ES-I3 (cell line): ENCODE measurements at regions not wholly inside any gene's neighbourhood (a gene's known extent, or its start where the extent isn't known, plus 50 kb on each side); places are given as distances from the start of the nearest gene placed in this dataset.

ENCODE experiments used
- H3K36me3 ChIP-seq: 2 replicates; pipeline ENCODE4 v1.6.1; 2013; ENCODE audit warnings: mild to moderate bottlenecking, low read length, control low read depth, moderate library complexity; ENCODE audit not compliant: insufficient read depth
- H3K4me1 ChIP-seq: 2 replicates; pipeline ENCODE4 v1.6.1; 2013; ENCODE audit warnings: mild to moderate bottlenecking, control low read depth, low read length; ENCODE audit not compliant: insufficient read depth
- H3K9ac ChIP-seq: 2 replicates; pipeline ENCODE4 v1.6.1; 2013; ENCODE audit warnings: low read depth, mild to moderate bottlenecking, low read length, moderate library complexity
- H3K9me3 ChIP-seq: 2 replicates; pipeline ENCODE4 v1.6.1; 2013; ENCODE audit warnings: mild to moderate bottlenecking, low read length, moderate library complexity; ENCODE audit not compliant: control insufficient read depth, insufficient read depth

DNA sequence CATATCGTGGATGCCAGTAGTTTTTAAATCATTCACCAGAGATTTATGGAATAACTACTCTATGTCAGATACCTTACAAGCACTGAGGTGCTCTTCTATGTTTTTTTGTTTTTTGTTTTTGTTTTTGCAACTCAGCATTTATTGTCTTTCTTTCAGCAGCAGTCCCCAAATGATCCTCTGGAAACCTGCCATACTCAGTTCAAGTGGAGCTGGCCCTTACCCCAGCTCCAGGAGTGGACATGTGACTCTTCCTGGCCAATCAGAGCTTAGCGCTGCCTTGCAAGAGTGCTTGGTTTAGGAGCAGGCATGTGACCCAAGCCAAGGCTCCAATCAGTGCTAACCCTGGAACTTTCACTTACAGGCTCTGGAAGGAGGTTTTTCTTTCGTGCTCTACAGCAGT, 356.6 kb upstream of the ZMIZ1 start:
- Histone ChIP-seq H3K4me1 (no peaks in the 10 kb centered on the region), H3K36me3 (no peaks in the 10 kb centered on the region), H3K9ac (no peak overlapping the region), H3K9me3 (no peaks in the 10 kb centered on the region)

DNA sequence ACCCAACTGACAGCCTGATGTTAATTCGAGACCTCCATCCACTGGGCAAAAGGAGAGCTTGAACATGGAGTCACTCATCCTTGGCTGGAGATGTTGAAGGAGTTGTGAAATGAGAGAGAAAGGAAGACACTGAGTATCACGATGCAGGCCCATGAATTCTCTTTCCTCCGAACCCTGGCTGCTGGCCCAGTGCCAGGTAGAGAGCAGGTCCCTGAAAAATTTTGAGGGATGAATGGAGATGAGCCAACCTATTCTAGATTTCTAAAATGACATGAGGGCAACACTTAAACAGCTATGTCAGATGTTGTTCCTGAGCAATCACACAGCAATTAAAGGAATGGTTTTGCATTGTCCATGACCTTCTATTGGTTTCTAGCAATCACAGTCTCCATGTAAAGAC, 355.1 kb upstream of the ZMIZ1 start:
- H3K9me3 ChIP-seq = no peaks in the 10 kb centered on the region
- no peaks in the 10 kb centered on the region for H3K36me3 ChIP-seq
- H3K9ac ChIP-seq = no peak overlapping the region
- H3K4me1 ChIP-seq = peaks cover 3% of the 10 kb centered on the region; the same call in 1 of the 2 replicates

DNA sequence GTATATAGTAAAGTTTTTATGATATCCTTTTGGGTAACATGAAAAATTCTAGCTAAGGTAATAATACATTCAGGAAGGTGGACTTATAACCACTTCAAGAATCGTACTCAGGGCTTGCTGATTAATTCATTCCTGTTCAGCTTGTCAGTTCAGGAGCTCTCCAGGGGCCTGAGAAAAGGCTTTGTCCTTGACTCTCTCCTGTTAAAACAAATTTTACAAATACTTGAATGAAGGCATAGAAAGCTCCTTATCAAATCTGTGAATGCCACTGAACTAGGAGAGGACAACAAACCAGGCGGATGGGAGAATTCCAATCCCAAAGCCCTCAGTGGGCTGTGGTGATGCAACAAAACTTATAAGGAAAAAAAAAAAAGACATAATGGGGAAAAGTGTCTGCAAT, 354.5 kb upstream of the ZMIZ1 start:
- H3K36me3 ChIP-seq = no peaks in the 10 kb centered on the region
- H3K9ac ChIP-seq = no peak overlapping the region
- peaks cover 3% of the 10 kb centered on the region; the same call in 1 of the 2 replicates for H3K4me1 ChIP-seq
- H3K9me3 ChIP-seq = no peaks in the 10 kb centered on the region

DNA sequence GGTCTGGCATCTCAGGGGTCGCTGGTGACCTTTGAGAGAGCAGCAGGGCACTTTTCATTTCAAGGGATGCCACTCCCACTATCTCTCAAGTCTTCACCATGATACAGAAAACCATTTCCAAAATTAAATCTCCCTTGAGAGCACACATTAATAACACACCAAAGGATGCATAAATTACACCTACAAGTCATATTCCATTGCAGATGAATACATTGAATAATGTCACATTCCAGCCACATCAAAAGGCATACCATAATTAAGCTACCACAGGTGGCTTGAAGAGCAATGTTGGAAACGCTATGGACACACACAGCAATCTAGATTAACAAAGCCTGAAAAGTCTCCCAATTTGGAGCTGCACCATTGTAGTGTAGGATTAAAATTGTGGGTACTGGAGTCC, 353.3 kb upstream of the ZMIZ1 start:
- no peak overlapping the region for H3K9ac ChIP-seq
- H3K36me3 ChIP-seq = no peaks in the 10 kb centered on the region
- no peaks in the 10 kb centered on the region for H3K9me3 ChIP-seq
- H3K4me1 ChIP-seq = peaks cover 3% of the 10 kb centered on the region; the same call in 1 of the 2 replicates

DNA sequence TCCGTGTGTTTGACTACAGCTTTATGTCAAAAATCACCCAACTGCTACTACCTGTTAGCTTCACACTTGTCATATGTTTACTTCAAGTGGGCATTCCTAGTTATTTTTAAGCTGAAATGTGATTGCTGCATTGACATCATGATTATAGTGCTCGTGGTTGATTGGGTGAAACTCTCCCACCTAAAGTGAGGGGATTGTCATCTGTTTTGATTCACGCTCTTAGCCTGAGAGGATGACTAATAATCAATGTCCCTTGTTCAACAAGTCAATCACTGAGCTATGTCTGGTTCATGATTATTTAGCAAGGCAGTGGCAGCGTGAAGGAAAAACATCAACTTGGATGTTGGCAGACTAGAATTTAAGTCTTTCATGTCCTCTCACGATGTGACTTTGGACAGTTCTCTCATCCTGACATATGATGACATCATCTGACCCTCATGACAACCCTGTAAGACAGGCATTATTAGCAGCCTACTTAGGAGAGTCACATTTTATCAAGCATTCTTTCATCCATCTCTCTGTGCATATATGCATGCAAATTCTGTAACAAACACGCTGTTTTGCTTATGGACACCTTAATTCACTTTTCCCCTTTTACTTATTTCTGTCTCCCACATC, 352.6 kb upstream of the ZMIZ1 start:
- Histone ChIP-seq H3K36me3 (no peaks in the 10 kb centered on the region), H3K9me3 (no peaks in the 10 kb centered on the region), H3K4me1 (peaks cover 3% of the 10 kb centered on the region; the same call in 1 of the 2 replicates), H3K9ac (no peak overlapping the region)

DNA sequence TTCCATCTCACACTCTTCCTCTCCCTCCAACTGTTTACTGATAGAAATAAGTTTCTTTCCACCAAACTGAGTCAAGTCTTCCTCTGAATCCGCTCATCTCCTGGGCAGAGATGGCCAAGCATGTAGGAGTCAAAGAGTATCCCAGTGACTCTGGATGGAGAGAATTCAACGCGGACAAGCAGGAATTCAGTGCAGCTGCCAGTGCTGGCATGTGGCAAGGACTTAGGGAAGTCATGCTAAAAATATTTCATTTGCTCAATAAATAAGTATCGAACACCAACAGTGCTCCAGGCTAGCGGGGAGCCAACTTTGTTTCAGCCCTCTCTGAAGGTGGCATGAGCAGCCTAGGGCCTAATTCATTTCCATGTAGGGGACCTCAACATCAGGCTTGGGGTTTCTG, 351.6 kb upstream of the ZMIZ1 start:
- H3K4me1 ChIP-seq = peaks cover 3% of the 10 kb centered on the region; the same call in 1 of the 2 replicates
- H3K9ac ChIP-seq = no peak overlapping the region
- no peaks in the 10 kb centered on the region for H3K9me3 ChIP-seq
- H3K36me3 ChIP-seq = no peaks in the 10 kb centered on the region

DNA sequence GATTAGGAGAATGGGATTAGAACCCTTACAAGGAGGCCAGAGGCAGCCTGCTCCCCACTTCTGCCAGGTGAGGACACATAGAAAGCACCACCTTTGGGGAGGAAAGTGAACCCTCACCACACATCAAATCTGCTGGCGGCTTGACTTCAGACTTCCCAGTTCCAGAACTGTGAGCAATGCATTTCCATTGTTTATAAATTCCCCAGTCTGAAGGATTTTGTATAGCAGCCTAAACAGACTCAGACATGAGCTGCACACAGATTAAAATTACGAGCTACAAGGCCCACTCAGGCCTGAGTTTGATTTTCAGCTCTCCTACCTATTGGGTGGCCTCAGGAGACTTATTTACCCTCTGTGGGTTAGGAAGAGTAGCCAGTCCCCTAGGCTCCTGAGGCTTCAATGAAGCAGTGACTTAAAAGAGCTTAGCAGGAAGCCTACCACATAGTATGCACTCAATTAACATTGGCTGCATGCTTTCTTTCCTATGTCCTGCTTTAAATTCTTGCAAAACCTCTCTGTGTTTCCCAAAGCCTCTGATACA, 350.7 kb upstream of the ZMIZ1 start:
- no peak overlapping the region for H3K9ac ChIP-seq
- H3K9me3 ChIP-seq = no peaks in the 10 kb centered on the region
- H3K36me3 ChIP-seq = no peaks in the 10 kb centered on the region
- peaks cover 3% of the 10 kb centered on the region; the same call in 1 of the 2 replicates for H3K4me1 ChIP-seq

DNA sequence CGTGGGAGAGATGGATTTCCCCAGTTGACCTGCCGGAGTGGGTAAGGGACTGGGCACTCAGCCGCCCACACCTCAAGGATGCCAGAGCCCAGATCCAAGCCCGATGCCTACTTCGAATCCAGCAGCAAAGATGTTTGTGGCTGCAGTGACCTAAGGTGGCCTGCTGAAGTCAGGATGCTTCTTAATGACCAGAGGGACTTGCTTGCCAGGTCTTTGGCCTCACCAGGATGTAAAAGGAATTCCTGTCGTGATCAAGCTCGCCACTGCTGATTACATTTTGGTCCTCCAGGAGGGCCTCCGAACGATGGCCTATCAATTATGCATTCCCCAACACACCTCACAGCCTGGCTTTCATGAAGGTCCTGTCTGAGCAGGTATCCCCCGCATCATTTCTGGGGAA, 349.5 kb upstream of the ZMIZ1 start:
- no peaks in the 10 kb centered on the region for H3K36me3 ChIP-seq

DNA sequence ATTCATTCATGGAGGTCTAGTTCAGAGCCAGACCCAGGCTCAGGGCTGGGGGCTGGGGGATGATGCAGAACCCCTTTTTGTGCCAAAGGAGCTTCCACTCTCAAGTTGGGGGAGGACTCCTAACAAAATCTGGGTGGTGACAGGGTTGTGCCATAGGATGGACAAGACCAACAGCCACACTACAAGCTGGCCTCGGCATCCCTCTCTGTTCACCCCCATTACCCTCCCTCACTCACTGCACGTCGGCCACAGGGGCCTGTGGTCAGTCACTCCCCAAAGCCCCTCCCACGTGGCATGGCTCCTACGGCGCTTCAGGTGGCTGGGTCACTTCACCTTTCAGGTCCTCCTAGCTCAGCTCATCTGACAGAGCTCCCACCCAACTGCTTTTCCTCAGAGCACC, 348.7 kb upstream of the ZMIZ1 start:
- Histone ChIP-seq H3K9ac (no peak overlapping the region), H3K4me1 (peaks cover 3% of the 10 kb centered on the region; the same call in 1 of the 2 replicates), H3K9me3 (no peaks in the 10 kb centered on the region), H3K36me3 (no peaks in the 10 kb centered on the region)

More for the DNA sequence above, 349.5 kb upstream of the ZMIZ1 start:
- Histone ChIP-seq H3K4me1 (peaks cover 3% of the 10 kb centered on the region; the same call in 1 of the 2 replicates), H3K9ac (no peak overlapping the region), H3K9me3 (no peaks in the 10 kb centered on the region)

DNA sequence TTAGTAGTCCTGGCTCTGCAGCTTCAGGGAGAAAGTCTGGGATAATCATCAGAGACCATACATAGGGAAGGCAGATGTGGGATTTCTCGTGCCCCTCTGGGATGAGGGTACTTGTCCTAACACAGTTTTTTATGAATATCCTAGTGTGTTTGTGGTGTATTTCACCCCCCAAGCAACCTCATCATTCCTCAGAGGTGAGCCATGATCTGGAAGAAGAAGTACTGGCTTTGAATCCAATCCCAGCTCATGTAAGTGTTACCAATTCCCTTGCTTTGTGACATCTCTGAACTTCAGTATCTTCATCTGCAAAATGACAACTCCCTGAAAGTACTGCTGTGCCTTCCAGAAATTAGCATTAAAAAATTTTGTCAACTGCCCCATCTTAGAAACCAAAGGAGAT, 347.5 kb upstream of the ZMIZ1 start:
- Histone ChIP-seq H3K9me3 (no peaks in the 10 kb centered on the region), H3K9ac (no peak overlapping the region), H3K36me3 (no peaks in the 10 kb centered on the region), H3K4me1 (peaks cover 3% of the 10 kb centered on the region; the same call in 1 of the 2 replicates)

DNA sequence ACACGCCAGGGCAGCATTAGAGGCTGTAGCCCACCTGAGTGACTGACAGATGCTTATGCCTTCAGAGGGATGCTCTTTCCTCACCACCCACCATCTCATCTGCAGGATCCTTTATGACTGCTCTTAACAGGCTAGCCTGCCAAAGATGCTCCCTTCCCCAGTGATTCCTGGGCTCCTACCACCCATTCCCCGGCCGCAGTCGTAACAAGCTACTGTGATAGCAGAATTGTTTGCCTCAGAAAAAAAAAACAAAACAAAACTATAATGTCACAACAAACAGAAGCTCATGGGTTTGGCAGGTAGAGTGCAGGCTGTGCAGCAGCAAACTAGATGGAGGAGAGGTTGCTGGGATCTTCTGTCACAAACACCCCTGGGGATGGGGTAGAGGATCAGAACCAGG, 343.9 kb upstream of the ZMIZ1 start:
- H3K36me3 ChIP-seq = no peaks in the 10 kb centered on the region
- H3K9me3 ChIP-seq = no peaks in the 10 kb centered on the region
- no peak overlapping the region for H3K9ac ChIP-seq
- H3K4me1 ChIP-seq = no peaks in the 10 kb centered on the region

DNA sequence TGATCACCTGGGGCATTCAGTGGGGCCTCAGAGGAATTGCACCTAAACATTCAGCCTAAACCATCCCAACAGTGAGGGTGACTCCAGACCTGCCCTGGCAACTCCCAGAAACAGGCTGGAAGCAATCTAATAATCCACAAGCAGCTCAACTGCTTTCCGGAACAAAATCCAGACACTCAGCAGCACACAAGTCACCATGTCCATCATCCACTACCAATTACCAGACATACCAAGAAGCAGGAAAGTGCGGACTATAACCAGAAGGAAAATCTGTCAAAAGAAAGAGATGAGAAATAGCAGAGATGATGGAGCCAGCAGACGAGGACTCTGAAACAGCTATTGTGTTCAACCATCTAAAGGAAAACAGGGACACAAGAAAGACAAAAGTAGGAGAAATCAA, 342.6 kb upstream of the ZMIZ1 start:
- no peak overlapping the region for H3K9ac ChIP-seq
- no peaks in the 10 kb centered on the region for H3K4me1 ChIP-seq
- H3K36me3 ChIP-seq = no peaks in the 10 kb centered on the region

DNA sequence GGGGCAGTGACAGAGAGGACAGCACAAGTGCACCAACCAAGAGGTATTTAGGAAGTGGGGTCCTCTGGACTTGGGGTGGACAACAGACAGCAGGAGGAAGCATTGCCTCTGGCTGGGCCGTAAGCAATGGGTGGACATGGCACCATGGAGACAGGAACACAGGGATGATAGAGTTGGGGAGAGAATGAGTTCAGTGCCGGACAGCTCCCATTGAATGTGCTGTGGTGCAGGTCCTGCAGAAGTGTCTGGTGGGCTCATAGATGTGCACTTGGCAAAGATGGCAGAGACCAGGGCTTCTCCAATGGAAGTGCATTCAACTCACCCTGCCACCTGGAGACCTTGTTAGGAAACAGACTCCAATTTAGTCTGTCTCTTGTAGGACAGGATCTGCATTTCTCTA, 341.5 kb upstream of the ZMIZ1 start:
- Histone ChIP-seq H3K36me3 (no peaks in the 10 kb centered on the region), H3K9ac (no peak overlapping the region), H3K4me1 (no peaks in the 10 kb centered on the region), H3K9me3 (no peaks in the 10 kb centered on the region)

More for the DNA sequence above, 342.6 kb upstream of the ZMIZ1 start:
- H3K9me3 ChIP-seq = no peaks in the 10 kb centered on the region

DNA sequence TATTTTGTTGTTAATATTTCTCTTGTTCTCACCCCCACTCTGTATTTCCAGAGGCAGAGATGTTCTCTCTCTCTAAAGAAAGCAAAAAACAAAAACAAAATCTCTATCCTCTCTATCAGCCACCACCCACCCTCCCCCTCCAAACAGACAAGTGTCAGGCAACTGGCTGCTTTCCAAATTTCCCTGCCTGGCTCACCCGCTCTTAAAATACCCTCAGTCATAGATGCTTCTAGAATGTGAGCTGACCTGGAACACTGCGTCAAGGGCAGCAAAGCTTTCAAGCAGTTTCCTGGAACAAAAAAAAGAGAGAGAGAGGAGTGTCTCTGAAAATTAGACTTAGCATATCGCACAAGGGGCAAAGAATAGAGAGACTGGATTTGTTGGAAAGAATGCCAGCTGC, 341.0 kb upstream of the ZMIZ1 start:
- Histone ChIP-seq H3K9ac (no peak overlapping the region), H3K4me1 (no peaks in the 10 kb centered on the region), H3K9me3 (no peaks in the 10 kb centered on the region), H3K36me3 (no peaks in the 10 kb centered on the region)

DNA sequence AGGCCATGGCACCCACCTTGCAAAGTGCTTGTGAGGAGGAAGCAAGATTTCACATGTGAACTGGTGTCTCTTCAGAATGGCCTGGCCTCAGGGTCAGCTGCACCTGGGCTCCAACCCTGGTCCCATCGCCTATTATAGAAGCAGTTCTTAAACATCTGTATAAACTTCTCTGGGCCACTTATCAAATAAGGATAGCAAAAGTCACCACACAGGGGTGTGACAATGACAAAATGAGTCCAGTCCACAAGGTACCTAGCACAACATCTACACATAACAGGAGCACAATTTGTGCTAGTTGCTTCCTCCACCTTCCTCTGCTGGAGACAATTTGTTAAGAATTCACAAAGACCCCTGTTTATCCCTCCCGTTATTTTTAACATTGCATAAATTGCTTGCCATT, 340.6 kb upstream of the ZMIZ1 start:
- Histone ChIP-seq H3K9ac (no peak overlapping the region), H3K9me3 (no peaks in the 10 kb centered on the region), H3K36me3 (no peaks in the 10 kb centered on the region), H3K4me1 (no peaks in the 10 kb centered on the region)
